Testis (tissue), 2 donors: ENCODE measurements at regions not wholly inside any gene's neighbourhood (a gene's known extent, or its start where the extent isn't known, plus 50 kb on each side); places are given as distances from the start of the nearest gene placed in this dataset.

Experiments used
- POLR2A ChIP-seq: fragments of 450-650 bp; IDR thresholded peaks from one replicate; pipeline ENCODE4 v1.6.1; 2017; ENCODE audit warnings: antibody characterized with exemption, mild to moderate bottlenecking, moderate library complexity
- TF ChIP-seq, protein P1 (sequence below), 3 experiments: fragments of 450-650 bp in 2 of 3; fragments of 200-600 bp in 1 of 3; sonication (generic) in 1 of 3; IDR thresholded peaks; one replicate each; pipeline ENCODE4 v1.5.1; 2016 to 2019; ENCODE audit warnings: antibody characterized with exemption in 3 of 3, mild to moderate bottlenecking in 2 of 3, moderate library complexity in 1 of 3

DNA sequence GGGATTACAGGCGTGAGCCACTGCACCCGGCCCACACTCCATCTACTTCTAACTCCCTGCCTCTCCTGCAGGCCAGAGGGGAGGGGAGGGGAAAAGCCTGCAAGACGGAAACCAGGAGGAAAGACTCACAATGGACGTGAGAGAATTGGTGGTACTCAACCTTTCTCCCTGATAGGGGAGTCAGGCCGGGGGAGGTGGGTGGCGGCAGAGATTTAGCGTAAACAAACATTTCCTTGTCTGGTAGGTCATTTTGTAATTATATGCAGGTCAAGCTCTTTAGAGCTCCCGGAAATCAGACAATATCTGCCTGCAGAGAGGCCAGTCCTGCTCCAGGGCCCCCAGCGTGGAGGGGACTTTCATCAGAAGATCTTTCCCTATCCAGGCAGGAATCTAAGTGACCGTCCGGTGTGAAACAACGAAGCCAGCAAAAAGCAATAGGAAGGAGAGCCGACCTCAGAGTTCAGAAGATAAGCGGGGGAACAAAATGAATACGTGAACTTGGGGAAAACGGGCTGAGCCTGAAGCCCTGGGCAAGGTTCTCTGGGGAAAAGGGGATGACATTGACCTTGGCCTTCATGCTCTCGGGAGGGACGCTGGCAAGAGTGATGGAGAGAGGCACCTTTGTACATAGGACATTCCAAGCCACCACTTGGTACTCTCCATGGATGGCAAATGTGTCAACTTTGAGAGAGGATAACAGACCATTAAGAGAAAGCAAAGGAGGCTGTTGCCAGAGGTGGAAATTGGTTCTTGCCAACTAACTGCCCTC, 62.3 kb downstream of the SPRING1 start:
- TF ChIP-seq, protein P1, sequence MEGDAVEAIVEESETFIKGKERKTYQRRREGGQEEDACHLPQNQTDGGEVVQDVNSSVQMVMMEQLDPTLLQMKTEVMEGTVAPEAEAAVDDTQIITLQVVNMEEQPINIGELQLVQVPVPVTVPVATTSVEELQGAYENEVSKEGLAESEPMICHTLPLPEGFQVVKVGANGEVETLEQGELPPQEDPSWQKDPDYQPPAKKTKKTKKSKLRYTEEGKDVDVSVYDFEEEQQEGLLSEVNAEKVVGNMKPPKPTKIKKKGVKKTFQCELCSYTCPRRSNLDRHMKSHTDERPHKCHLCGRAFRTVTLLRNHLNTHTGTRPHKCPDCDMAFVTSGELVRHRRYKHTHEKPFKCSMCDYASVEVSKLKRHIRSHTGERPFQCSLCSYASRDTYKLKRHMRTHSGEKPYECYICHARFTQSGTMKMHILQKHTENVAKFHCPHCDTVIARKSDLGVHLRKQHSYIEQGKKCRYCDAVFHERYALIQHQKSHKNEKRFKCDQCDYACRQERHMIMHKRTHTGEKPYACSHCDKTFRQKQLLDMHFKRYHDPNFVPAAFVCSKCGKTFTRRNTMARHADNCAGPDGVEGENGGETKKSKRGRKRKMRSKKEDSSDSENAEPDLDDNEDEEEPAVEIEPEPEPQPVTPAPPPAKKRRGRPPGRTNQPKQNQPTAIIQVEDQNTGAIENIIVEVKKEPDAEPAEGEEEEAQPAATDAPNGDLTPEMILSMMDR (IDR thresholded peaks at IDR 0.05): no peak
- TF ChIP-seq POLR2A: no peak
